CD4-positive, alpha-beta T cell treated with Interleukin-4 for 1 hour (primary cell): ENCODE measurements at regions not wholly inside any gene's neighbourhood (a gene's known extent, or its start where the extent isn't known, plus 50 kb on each side); places are given as distances from the start of the nearest gene placed in this dataset.
"Not testable (repeated sequence)": the region's sequence is repeated elsewhere in the genome, so short reads cannot be mapped to it uniquely, and the experiment has no call there.

ENCODE experiments used
- DNase-seq, 2 donors: peaks; one replicate each; pipeline ENCODE4 v3.0.0-alpha.2; 2020 to 2022

- DNase-seq, result no peak
Measured at GRCh38 chr6:114747995-114748625, 405.3 kb upstream of the HS3ST5 start.

GRCh38 chr6:114740547-114740946, 397.7 kb upstream of the HS3ST5 start:
- DNase-seq, result no peak

GRCh38 chr6:114739656-114740055, 396.8 kb upstream of the HS3ST5 start:
- DNase-seq, result no peak

- no peak for DNase-seq
Measured at GRCh38 chr6:114735025-114735735, 392.4 kb upstream of the HS3ST5 start.

- no peak for DNase-seq
Measured at GRCh38 chr6:114733596-114733995, 390.8 kb upstream of the HS3ST5 start.

- DNase-seq, result no peak
Measured at GRCh38 chr6:114718716-114719270, 376.0 kb upstream of the HS3ST5 start.

GRCh38 chr6:114718186-114718585, 375.4 kb upstream of the HS3ST5 start:
- no peak for DNase-seq

GRCh38 chr6:114714836-114715507, 372.1 kb upstream of the HS3ST5 start:
- DNase-seq, result no peak

GRCh38 chr6:114713690-114714089, 370.9 kb upstream of the HS3ST5 start:
- DNase-seq, result no peak

- DNase-seq, result no peak
Measured at GRCh38 chr6:114712129-114712662, 369.4 kb upstream of the HS3ST5 start.

GRCh38 chr6:114707081-114707620, 364.3 kb upstream of the HS3ST5 start:
- DNase-seq, result no peak

GRCh38 chr6:114690625-114691024, 347.8 kb upstream of the HS3ST5 start:
- DNase-seq, result no peak

- DNase-seq, result no peak
Measured at GRCh38 chr6:114659513-114659912, 316.7 kb upstream of the HS3ST5 start.

GRCh38 chr6:114651611-114652010, 308.8 kb upstream of the HS3ST5 start:
- no peak for DNase-seq

- DNase-seq, result no peak
Measured at GRCh38 chr6:114650891-114651290, 308.1 kb upstream of the HS3ST5 start.

- DNase-seq, result no peak
Measured at GRCh38 chr6:114649298-114649697, 306.5 kb upstream of the HS3ST5 start.

GRCh38 chr6:114648847-114649246, 306.0 kb upstream of the HS3ST5 start:
- no peak for DNase-seq

GRCh38 chr6:114638341-114638740, 295.5 kb upstream of the HS3ST5 start:
- no peak for DNase-seq

- DNase-seq, result no peak
Measured at GRCh38 chr6:114634016-114634415, 291.2 kb upstream of the HS3ST5 start.

- not testable (repeated sequence) for DNase-seq
Measured at GRCh38 chr6:114626226-114626625, 283.4 kb upstream of the HS3ST5 start.

GRCh38 chr6:114619621-114620200, 276.9 kb upstream of the HS3ST5 start:
- DNase-seq, result no peak

GRCh38 chr6:114611696-114612095, 268.9 kb upstream of the HS3ST5 start:
- DNase-seq, result no peak

GRCh38 chr6:114608091-114608490, 265.3 kb upstream of the HS3ST5 start:
- no peak for DNase-seq
